ENCODE measurements at regions not wholly inside any gene's neighbourhood (a gene's known extent, or its start where the extent isn't known, plus 50 kb on each side); places are given as distances from the start of the nearest gene placed in this dataset.

DNA sequence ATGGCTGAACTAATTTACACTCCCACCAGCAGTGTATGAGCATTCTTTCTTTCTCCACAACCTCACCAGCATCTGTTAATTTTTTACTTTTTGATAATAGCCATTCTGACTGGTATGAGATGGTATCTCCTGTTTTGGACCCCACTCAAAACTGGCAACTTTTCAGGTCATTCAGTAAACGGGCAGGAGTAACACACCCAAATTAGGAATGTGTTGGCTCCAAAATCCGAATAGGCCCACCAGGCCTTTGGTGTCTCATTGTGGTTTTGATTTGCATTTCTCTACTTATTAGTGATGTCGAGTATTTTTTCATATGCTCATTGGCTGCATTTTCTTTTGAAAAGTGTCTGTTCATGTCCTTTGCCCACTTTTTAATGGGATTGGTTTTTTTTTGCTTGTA, 517.1 kb downstream of the TMEM232 start (continued):
- TF ChIP-seq, protein P1, sequence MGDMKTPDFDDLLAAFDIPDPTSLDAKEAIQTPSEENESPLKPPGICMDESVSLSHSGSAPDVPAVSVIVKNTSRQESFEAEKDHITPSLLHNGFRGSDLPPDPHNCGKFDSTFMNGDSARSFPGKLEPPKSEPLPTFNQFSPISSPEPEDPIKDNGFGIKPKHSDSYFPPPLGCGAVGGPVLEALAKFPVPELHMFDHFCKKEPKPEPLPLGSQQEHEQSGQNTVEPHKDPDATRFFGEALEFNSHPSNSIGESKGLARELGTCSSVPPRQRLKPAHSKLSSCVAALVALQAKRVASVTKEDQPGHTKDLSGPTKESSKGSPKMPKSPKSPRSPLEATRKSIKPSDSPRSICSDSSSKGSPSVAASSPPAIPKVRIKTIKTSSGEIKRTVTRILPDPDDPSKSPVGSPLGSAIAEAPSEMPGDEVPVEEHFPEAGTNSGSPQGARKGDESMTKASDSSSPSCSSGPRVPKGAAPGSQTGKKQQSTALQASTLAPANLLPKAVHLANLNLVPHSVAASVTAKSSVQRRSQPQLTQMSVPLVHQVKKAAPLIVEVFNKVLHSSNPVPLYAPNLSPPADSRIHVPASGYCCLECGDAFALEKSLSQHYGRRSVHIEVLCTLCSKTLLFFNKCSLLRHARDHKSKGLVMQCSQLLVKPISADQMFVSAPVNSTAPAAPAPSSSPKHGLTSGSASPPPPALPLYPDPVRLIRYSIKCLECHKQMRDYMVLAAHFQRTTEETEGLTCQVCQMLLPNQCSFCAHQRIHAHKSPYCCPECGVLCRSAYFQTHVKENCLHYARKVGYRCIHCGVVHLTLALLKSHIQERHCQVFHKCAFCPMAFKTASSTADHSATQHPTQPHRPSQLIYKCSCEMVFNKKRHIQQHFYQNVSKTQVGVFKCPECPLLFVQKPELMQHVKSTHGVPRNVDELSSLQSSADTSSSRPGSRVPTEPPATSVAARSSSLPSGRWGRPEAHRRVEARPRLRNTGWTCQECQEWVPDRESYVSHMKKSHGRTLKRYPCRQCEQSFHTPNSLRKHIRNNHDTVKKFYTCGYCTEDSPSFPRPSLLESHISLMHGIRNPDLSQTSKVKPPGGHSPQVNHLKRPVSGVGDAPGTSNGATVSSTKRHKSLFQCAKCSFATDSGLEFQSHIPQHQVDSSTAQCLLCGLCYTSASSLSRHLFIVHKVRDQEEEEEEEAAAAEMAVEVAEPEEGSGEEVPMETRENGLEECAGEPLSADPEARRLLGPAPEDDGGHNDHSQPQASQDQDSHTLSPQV (IDR thresholded peaks at IDR 0.05) = no peak
- no peak for TF ChIP-seq ZSCAN29 (IDR thresholded peaks at IDR 0.05)
- TF ChIP-seq ESRRA (IDR thresholded peaks at IDR 0.05; ENCODE audit: low read length) = no peak

DNA sequence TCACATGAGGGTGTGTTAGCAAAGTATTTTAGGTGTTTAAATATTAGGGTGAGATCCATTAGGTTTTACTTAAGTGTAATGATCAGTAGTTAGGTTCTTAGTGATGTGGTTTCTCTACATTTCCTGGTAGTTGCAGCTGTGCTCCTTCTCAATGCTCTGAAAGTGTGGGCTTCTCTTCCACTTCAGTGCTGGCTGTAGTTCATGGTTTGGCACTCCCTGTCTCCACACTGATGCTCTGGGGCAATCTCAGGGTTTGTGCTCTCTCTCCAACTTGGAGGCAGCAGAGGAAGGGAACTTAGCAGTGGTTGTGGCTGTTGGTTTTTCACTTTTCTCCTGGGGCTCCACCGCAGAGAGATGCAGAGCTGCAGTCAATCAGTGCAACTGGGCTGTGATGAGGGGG, 507.5 kb downstream of the TMEM232 start:
- TF ChIP-seq, protein P2, sequence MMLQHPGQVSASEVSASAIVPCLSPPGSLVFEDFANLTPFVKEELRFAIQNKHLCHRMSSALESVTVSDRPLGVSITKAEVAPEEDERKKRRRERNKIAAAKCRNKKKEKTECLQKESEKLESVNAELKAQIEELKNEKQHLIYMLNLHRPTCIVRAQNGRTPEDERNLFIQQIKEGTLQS (IDR thresholded peaks at IDR 0.05; ENCODE audit: borderline replicate concordance, extremely low read depth, low read depth, low read length) = no peak
- TF ChIP-seq EED (IDR thresholded peaks at IDR 0.05; ENCODE audit: low read depth) = no peak
- no peak for TF ChIP-seq MEF2A (IDR thresholded peaks at IDR 0.05; ENCODE audit: insufficient read depth, low read depth, low read length)
- TF ChIP-seq, protein P3, sequence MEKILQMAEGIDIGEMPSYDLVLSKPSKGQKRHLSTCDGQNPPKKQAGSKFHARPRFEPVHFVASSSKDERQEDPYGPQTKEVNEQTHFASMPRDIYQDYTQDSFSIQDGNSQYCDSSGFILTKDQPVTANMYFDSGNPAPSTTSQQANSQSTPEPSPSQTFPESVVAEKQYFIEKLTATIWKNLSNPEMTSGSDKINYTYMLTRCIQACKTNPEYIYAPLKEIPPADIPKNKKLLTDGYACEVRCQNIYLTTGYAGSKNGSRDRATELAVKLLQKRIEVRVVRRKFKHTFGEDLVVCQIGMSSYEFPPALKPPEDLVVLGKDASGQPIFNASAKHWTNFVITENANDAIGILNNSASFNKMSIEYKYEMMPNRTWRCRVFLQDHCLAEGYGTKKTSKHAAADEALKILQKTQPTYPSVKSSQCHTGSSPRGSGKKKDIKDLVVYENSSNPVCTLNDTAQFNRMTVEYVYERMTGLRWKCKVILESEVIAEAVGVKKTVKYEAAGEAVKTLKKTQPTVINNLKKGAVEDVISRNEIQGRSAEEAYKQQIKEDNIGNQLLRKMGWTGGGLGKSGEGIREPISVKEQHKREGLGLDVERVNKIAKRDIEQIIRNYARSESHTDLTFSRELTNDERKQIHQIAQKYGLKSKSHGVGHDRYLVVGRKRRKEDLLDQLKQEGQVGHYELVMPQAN (conservative IDR thresholded peaks at IDR 0.05) = no peak
- TF ChIP-seq POU2F2 (IDR thresholded peaks at IDR 0.05; ENCODE audit: borderline replicate concordance, low read depth, low read length) = no peak
- TF ChIP-seq BCL11A (IDR thresholded peaks at IDR 0.05; ENCODE audit: low read depth, low read length) = no peak
- no peak for TF ChIP-seq GABPA (IDR thresholded peaks at IDR 0.05; ENCODE audit: low read depth)
- Histone ChIP-seq H3K4me2 (ENCODE audit: control insufficient read depth, insufficient read depth) (no peak overlapping the region), H3K79me2 (ENCODE audit: control insufficient read depth, insufficient read depth, low read length) (no peaks in the 10 kb centered on the region), H3K4me3 (no peak overlapping the region), H3K9ac (ENCODE audit: control insufficient read depth, insufficient read depth, low read length) (no peak overlapping the region), H4K20me1 (ENCODE audit: control insufficient read depth, insufficient read depth) (no peaks in the 10 kb centered on the region), H3K4me1 (ENCODE audit: control insufficient read depth, insufficient read depth, low read length) (no peaks in the 10 kb centered on the region), H2AFZ (ENCODE audit: control insufficient read depth, low read depth, low read length) (no peak overlapping the region), H3K36me3 (ENCODE audit: control insufficient read depth in 2 of 2, insufficient read depth in 2 of 2, low read length in 1 of 2) (no peaks in the 10 kb centered on the region), H3K27me3 (replicated peaks in 1 of 2; ENCODE audit: control insufficient read depth in 2 of 2, insufficient read depth in 2 of 2, low read length in 1 of 2) (no peaks in the 10 kb centered on the region), H3K9me3 (replicated peaks; ENCODE audit: control insufficient read depth, insufficient read depth, low read length) (peaks cover 1% of the 10 kb centered on the region; the same call in 2 of the 3 replicates), H3K27ac (ENCODE audit: control insufficient read depth, insufficient read depth) (no peak overlapping the region)
- intact Hi-C loops (cut with micrococcal nuclease; ENCODE audit: unreplicated experiment) = no loop called here
- WGBS (ENCODE audit: insufficient coverage, insufficient replicate concordance, low lambda C conversion rate, missing lambda C conversion rate) = 8% methylated on average over 1 of the region's 1 CpG
- ChIA-PET RAD21 (ENCODE audit: unreplicated experiment) (no interaction called here), SMC1A (ENCODE audit: uncharacterized antibody, unreplicated experiment) (no interaction called here), POLR2A (no interaction called here), CTCF (no interaction called here)
- ATAC-seq (no peak), FAIRE-seq (no peak), DNase-seq (ENCODE audit: low read depth, low spot score) (no peak)
- in situ Hi-C loops (cut with MboI) = no loop called here
- BruUV-seq (replicated peaks) = no TSS peak

All from GM12878 (cell line).